PC-9 (cell line): ENCODE measurements at regions not wholly inside any gene's neighbourhood (a gene's known extent, or its start where the extent isn't known, plus 50 kb on each side); places are given as distances from the start of the nearest gene placed in this dataset.

Experiments
- BruUV-seq: library from RNA; stranded (reverse); fragments of 400-500 nt; replicated peaks from 2 replicates; lab custom pipeline; 2021; lab: Mats Ljungman, UMichigan
- CTCF ChIA-PET: fragments of 300-600 bp; sonication (Branson Sonifier 250); formaldehyde crosslinking; loops from one replicate; lab custom pipeline; 2022; ENCODE audit warnings: antibody characterized with exemption; lab: Charles Lee
- POLR2A ChIA-PET: fragments of 300-600 bp; sonication (Branson Sonifier 250); formaldehyde crosslinking; loops from one replicate; lab custom pipeline; 2022; ENCODE audit warnings: antibody characterized with exemption; ENCODE audit not compliant: unreplicated experiment; lab: Charles Lee
- DNase-seq, 2 experiments: peaks; one replicate each; pipeline versions ENCODE4 v3.0.0 to v3.0.0-alpha.2; 2015 to 2022; ENCODE audit warnings: mixed read lengths in 1 of 2
- H2AFZ ChIP-seq: fragments of 200-600 bp; sonication (generic); 2 replicates; pipeline ENCODE4 v1.8.1; 2017; ENCODE audit warnings: antibody characterized with exemption
- H3F3A ChIP-seq: fragments of 200-600 bp; sonication (generic); 2 replicates; pipeline ENCODE4 v1.8.1; 2017; ENCODE audit warnings: antibody characterized with exemption, mild to moderate bottlenecking, low read depth; ENCODE audit not compliant: insufficient read depth
- H3K27ac ChIP-seq: fragments of 200-600 bp; sonication (generic); 2 replicates; pipeline ENCODE4 v1.6.1; 2016; ENCODE audit warnings: mixed run types
- H3K27me3 ChIP-seq: fragments of 200-600 bp; sonication (generic); 2 replicates; pipeline ENCODE4 v1.6.1; 2016; ENCODE audit warnings: low read depth, mixed run types; ENCODE audit not compliant: insufficient read depth
- H3K36me3 ChIP-seq: fragments of 200-600 bp; sonication (generic); 2 replicates; pipeline ENCODE4 v1.6.1; 2016; ENCODE audit warnings: low read depth, mixed run types
- H3K4me1 ChIP-seq: fragments of 200-600 bp; sonication (generic); replicated peaks from 2 replicates; pipeline ENCODE4 v1.6.1; 2016; ENCODE audit warnings: mixed run types; ENCODE audit not compliant: insufficient read depth
- H3K4me2 ChIP-seq: fragments of 200-600 bp; sonication (generic); 2 replicates; pipeline ENCODE4 v1.6.1; 2017; ENCODE audit warnings: mixed run types
- H3K4me3 ChIP-seq: fragments of 200-600 bp; sonication (generic); 2 replicates; pipeline ENCODE4 v1.6.1; 2016; ENCODE audit warnings: mixed run types
- H3K79me2 ChIP-seq: fragments of 200-600 bp; sonication (generic); 2 replicates; pipeline ENCODE4 v1.6.1; 2017; ENCODE audit warnings: low read depth, mixed run types
- H3K9me2 ChIP-seq: fragments of 200-600 bp; sonication (generic); 2 replicates; pipeline ENCODE4 v1.8.1; 2017; ENCODE audit warnings: mild to moderate bottlenecking; ENCODE audit not compliant: insufficient read depth
- H3K9me3 ChIP-seq: fragments of 200-600 bp; sonication (generic); 2 replicates; pipeline ENCODE4 v1.8.1; 2016; ENCODE audit warnings: low read depth; ENCODE audit not compliant: insufficient read depth
- H4K20me1 ChIP-seq: fragments of 200-600 bp; sonication (generic); 2 replicates; pipeline ENCODE4 v1.8.1; 2017; ENCODE audit not compliant: insufficient read depth
- EZH2 ChIP-seq: fragments of 200-600 bp; sonication (generic); IDR thresholded peaks from 2 replicates; pipeline ENCODE4 v1.8.0; 2017; ENCODE audit warnings: antibody characterized with exemption, low read depth
- intact Hi-C: fragments of 100-400 bp; cut with micrococcal nuclease; formaldehyde crosslinking; loops from one replicate; pipeline ENCODE4 v1.10.0; 2022; ENCODE audit not compliant: unreplicated experiment
- TF ChIP-seq, protein P1 (sequence below): fragments of 200-600 bp; sonication (generic); conservative IDR thresholded peaks from 2 replicates; pipeline ENCODE4 v1.6.1; 2017; ENCODE audit warnings: mixed run types, antibody characterized with exemption, mild to moderate bottlenecking, moderate library complexity

DNA sequence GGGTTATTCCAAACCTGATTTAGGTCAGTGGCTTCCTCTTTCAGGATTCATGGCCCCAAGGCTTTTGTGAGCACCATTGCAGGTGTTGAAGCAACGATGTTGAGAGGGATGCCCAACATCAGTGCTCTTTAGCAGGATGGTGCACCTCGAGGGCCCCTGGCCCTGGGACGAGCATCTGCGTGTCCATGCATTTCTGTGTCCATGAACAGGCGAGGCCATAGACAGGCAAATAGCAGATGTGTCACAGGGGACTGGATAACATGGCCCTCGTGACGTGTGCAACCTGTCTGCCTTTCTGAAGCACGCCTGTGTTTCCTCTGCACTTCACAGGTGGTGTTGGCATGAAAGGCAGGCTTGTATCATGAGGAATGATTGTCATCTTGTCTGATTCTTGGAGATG is 132.3 kb downstream of the SNRPN start:
- Histone ChIP-seq H3K9me2 (no peaks in the 10 kb centered on the region), H2AFZ (no peak overlapping the region), H3K4me3 (no peak overlapping the region), H3K4me1 (no peaks in the 10 kb centered on the region), H3K36me3 (no peaks in the 10 kb centered on the region), H4K20me1 (no peaks in the 10 kb centered on the region), H3K27me3 (no peaks in the 10 kb centered on the region), H3K9me3 (no peaks in the 10 kb centered on the region), H3F3A (no peaks in the 10 kb centered on the region), H3K27ac (no peak overlapping the region), H3K79me2 (no peaks in the 10 kb centered on the region), H3K4me2 (no peak overlapping the region)
- no TSS peak for BruUV-seq
- CTCF ChIA-PET: no interaction called here
- intact Hi-C loops: no loop called here
- POLR2A ChIA-PET: no interaction called here
- TF ChIP-seq EZH2: no peak
- DNase-seq: no peak

DNA sequence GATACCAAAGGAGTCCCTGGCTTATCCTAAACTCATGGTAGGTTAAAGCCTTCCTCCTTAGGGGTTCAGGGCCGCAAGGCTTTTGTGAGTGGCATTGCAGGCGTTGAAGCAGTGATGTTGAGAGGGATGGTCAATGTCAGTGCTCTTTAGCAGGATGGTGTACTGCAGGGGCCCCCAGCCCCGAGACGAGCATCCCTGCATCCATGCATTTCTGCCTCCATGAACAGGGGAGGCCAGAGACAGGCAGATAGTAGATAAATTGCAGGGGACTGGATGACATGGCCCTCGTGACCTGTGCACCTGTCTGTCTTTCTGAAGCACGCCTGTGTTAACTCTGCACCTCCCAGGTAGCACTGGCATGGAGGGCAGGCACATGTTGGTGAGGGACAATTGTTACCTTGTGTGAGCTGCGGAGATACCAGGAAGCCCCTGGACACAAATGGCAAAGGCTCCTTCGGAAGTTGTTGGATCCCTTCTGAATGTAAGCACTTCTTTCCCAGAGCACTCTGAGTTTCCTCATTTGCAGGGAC is 133.5 kb downstream of the SNRPN start:
- intact Hi-C loops: no loop called here
- Histone ChIP-seq H3K4me3 (no peak overlapping the region), H4K20me1 (no peaks in the 10 kb centered on the region), H3K27me3 (no peaks in the 10 kb centered on the region), H3K9me3 (no peaks in the 10 kb centered on the region), H3K27ac (no peak overlapping the region), H2AFZ (no peak overlapping the region), H3K9me2 (no peaks in the 10 kb centered on the region), H3K4me1 (no peaks in the 10 kb centered on the region), H3K79me2 (no peaks in the 10 kb centered on the region), H3F3A (no peaks in the 10 kb centered on the region), H3K4me2 (no peak overlapping the region), H3K36me3 (no peaks in the 10 kb centered on the region)
- no TSS peak for BruUV-seq
- CTCF ChIA-PET: no interaction called here
- TF ChIP-seq EZH2: no peak
- TF ChIP-seq, protein P1, sequence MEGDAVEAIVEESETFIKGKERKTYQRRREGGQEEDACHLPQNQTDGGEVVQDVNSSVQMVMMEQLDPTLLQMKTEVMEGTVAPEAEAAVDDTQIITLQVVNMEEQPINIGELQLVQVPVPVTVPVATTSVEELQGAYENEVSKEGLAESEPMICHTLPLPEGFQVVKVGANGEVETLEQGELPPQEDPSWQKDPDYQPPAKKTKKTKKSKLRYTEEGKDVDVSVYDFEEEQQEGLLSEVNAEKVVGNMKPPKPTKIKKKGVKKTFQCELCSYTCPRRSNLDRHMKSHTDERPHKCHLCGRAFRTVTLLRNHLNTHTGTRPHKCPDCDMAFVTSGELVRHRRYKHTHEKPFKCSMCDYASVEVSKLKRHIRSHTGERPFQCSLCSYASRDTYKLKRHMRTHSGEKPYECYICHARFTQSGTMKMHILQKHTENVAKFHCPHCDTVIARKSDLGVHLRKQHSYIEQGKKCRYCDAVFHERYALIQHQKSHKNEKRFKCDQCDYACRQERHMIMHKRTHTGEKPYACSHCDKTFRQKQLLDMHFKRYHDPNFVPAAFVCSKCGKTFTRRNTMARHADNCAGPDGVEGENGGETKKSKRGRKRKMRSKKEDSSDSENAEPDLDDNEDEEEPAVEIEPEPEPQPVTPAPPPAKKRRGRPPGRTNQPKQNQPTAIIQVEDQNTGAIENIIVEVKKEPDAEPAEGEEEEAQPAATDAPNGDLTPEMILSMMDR: no peak
- no peak for DNase-seq
- POLR2A ChIA-PET: no interaction called here

DNA sequence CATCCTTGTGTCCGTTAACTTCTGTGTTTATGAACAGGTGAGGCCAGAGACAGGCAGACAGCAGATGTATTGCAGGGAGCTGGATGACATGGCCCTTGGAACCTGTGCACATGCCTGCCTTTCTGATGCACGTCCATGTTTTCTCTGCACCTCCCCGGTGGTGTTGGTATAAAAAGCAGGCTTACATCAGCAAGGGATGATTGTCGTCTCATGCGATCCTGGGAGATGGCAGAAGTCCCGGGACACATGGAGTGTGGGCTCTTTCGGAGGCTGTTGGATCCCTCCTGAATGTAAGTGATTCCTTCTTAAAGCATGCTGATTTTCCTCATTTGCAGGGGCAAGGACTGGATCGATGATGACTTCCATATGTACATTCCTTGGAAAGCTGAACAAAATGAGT is 134.8 kb downstream of the SNRPN start:
- Histone ChIP-seq H3K9me3 (no peaks in the 10 kb centered on the region), H3K9me2 (no peaks in the 10 kb centered on the region), H4K20me1 (no peaks in the 10 kb centered on the region), H3K79me2 (no peaks in the 10 kb centered on the region), H3K27me3 (no peaks in the 10 kb centered on the region), H3K36me3 (no peaks in the 10 kb centered on the region), H2AFZ (no peak overlapping the region), H3K27ac (no peak overlapping the region), H3K4me1 (no peaks in the 10 kb centered on the region), H3K4me3 (no peak overlapping the region), H3F3A (no peaks in the 10 kb centered on the region), H3K4me2 (no peak overlapping the region)
- ChIA-PET POLR2A (no interaction called here), CTCF (no interaction called here)
- intact Hi-C loops: no loop called here
- no peak for DNase-seq
- BruUV-seq: no TSS peak
- TF ChIP-seq EZH2: no peak
- TF ChIP-seq, protein P1: no peak
